ENCODE measurements at regions not wholly inside any gene's neighbourhood (a gene's known extent, or its start where the extent isn't known, plus 50 kb on each side); places are given as distances from the start of the nearest gene placed in this dataset.

DNA sequence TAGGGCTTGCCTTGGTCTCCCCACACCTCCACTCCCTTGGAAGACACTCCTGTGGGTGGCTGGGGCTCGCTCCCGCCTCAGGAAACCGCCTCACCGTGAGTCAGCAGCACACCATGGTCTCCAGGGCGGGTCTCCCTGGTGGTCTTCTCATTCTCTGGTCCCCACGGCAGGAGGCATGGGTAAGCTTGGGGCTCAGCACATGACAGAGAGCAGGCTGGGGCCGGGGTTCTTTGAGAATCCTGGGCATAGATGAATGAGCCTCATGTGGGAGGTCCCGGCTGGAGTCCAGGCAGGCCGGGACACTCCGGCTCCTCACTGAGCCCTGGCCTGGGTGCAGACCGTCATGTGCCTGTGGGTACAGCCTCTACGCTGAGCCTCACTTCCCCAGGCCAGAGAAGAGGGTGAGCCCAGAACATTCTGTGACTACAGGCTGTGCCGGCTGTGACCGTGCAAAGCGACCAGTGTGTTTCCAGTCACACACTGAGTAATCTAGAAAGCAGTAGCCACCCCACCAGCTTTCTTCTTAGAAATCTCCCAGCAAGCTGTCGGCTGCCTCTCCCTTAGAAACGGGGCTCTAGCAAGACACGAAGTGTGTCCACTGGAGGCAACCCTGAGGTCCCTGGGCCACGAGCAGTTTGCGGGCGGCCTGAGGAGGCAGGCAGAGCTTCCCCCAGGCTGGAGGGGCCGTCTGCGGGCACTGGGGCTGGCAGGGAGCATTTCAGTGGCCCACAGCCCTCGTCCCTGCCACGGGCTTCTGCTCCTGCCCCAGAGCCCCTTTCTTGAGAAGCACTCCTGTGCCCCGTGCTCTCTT, 93.1 kb downstream of the RHOB start:
- 87% methylated on average over 26 of the region's 26 CpGs for WGBS
- DNase-seq (ENCODE audit: extremely low spot score) = no peak
- H3K27ac ChIP-seq (ENCODE audit: low read depth) = no peak overlapping the region
- H3K36me3 ChIP-seq (ENCODE audit: insufficient read depth) = no peaks in the 10 kb centered on the region
- H3K4me1 ChIP-seq (ENCODE audit: insufficient read depth) = no peaks in the 10 kb centered on the region
- H3K4me3 ChIP-seq (ENCODE audit: low read depth, low read length) = no peak overlapping the region

DNA sequence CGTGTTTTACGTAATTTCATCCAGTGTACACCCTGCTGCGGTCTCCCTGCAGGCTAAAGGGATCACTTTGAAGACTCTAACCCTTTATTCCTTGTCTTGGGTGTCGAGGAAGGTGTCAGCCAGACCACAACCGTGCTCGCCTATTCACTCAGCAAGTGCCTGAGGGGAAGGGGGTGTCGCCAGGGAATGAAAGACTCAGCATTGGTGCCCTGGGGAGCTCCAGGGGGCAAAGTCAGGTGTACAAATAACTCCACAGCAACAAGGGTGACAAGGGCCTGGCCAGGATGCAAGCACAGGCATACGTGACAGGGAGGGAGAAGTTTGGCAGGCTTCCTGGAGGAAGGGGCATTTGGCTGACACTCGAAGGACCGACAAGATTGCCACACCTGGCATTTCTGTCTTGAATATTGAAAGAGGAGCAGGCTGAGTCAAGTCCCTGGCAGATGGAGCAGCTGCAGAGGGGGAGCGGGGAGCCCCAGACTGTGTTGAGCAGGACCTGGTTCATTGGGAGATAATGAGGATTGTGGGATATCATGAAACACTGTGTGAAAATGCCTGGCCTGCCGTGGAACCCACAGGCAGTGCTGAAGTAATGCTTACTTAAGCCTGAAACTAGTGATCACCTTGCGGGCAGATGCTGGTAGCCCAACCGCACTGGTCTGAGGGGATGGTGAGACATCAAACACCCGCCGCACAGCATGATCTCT, 93.9 kb downstream of the RHOB start:
- H3K36me3 ChIP-seq (ENCODE audit: insufficient read depth) = no peaks in the 10 kb centered on the region
- H3K27ac ChIP-seq (ENCODE audit: low read depth) = no peak overlapping the region
- 95% methylated on average over 16 of the region's 16 CpGs for WGBS
- H3K4me3 ChIP-seq (ENCODE audit: low read depth, low read length) = no peak overlapping the region
- H3K4me1 ChIP-seq (ENCODE audit: insufficient read depth) = no peaks in the 10 kb centered on the region
- no peak for DNase-seq (ENCODE audit: extremely low spot score)

DNA sequence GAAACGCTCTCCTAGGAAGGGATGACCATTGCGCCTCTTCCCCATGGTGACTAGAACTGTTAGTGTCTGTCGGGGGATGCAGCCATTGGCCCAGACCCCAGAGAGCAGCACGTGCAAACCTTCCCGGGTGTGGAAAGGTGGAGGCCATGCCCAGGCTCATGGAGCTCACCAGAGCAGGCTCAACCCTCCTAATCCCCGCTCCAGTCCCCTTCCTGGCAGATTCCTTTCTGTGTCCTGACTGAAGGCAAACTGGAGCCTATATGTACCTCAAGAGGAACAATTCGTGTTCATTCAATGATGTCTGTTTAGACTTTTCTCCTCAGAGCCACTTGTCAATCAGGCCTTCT, 94.4 kb downstream of the RHOB start:
- H3K27ac ChIP-seq (ENCODE audit: low read depth) = no peak overlapping the region
- no peak overlapping the region for H3K4me3 ChIP-seq (ENCODE audit: low read depth, low read length)
- WGBS = 93% methylated on average over 7 of the region's 7 CpGs
- no peaks in the 10 kb centered on the region for H3K36me3 ChIP-seq (ENCODE audit: insufficient read depth)
- H3K4me1 ChIP-seq (ENCODE audit: insufficient read depth) = no peaks in the 10 kb centered on the region
- no peak for DNase-seq (ENCODE audit: extremely low spot score)

DNA sequence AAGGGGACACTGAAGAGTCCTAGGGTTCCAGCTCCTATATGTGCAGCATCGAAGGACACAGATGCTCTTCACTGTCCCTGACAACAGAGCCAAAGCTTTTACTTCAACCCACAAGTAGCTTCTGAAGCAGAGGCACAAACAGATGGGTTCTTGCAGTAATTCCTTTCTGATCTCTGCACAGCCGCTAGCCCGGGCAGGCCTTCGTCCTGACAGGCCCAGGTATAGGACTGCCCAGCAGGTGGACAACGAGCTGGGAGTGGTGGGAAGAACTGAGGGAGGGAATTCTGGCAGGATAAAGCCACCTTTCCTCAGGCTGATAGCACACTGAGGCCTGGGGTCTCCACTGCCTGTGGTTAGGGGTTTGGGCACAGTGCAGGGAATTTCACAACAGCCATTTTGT, 94.8 kb downstream of the RHOB start:
- no peak overlapping the region for H3K4me3 ChIP-seq (ENCODE audit: low read depth, low read length)
- WGBS = 92% methylated on average over 5 of the region's 5 CpGs
- H3K36me3 ChIP-seq (ENCODE audit: insufficient read depth) = no peaks in the 10 kb centered on the region
- H3K4me1 ChIP-seq (ENCODE audit: insufficient read depth) = no peaks in the 10 kb centered on the region
- H3K27ac ChIP-seq (ENCODE audit: low read depth) = no peak overlapping the region
- no peak for DNase-seq (ENCODE audit: extremely low spot score)

DNA sequence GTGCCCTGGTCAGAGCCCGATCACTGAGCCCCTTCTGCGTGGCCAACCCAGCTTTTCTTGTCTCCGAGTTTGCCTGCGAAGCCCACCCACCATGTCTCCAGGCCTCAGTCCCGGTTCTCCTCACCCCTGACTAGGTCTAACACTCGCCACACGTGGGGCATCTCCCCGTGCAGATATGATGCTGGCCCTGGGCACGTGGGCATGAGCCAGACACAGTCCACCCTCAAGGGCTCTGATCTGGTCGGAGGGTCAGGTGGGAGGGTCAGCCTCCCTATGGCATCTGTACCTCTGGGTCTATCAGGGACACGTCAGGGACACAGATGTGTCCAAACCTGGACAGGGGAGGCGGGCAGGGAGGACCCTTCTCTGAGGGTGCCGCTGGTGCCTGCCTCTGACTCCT, 95.4 kb downstream of the RHOB start:
- H3K27ac ChIP-seq (ENCODE audit: low read depth) = no peak overlapping the region
- 92% methylated on average over 13 of the region's 13 CpGs for WGBS
- no peaks in the 10 kb centered on the region for H3K36me3 ChIP-seq (ENCODE audit: insufficient read depth)
- no peak for DNase-seq (ENCODE audit: extremely low spot score)
- H3K4me1 ChIP-seq (ENCODE audit: insufficient read depth) = no peaks in the 10 kb centered on the region
- H3K4me3 ChIP-seq (ENCODE audit: low read depth, low read length) = no peak overlapping the region

DNA sequence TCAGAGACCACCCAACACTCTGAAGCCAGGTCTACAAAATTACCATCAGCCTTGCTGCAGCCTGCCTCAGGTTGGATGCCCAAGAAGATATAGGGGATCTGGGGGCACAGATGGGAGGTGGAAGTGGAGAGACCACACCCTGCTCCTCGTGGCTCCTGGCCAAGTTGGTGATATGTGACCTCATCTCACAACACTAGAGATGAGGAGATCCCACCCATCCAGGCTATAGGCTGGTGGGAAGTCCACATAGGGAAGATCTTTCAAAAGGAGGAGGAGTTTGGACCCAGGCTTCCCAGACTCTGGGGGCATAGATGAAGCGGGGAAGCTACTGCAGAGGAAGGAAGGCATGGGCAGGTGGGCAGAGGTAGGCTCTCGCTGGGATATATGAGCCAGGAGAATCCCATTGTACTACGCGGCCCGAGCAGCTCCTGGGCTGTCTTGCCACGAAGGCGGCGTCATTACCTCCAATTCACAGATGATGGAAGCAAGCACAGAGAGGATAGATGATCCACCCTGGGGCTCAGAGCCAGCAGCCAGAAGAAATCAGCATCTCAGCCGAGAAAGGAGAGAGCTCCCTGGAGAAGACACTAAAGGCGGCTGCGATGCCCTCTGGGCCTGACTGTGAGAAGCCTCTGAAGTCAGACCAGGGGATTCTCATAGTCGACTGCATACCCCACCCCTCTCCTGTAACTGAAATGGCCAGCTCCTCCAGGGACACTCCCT, 96.0 kb downstream of the RHOB start:
- no peak overlapping the region for H3K4me3 ChIP-seq (ENCODE audit: low read depth, low read length)
- DNase-seq (ENCODE audit: extremely low spot score) = no peak
- no peaks in the 10 kb centered on the region for H3K4me1 ChIP-seq (ENCODE audit: insufficient read depth)
- H3K27ac ChIP-seq (ENCODE audit: low read depth) = no peak overlapping the region
- 50% methylated on average over 13 of the region's 13 CpGs for WGBS
- no peaks in the 10 kb centered on the region for H3K36me3 ChIP-seq (ENCODE audit: insufficient read depth)

DNA sequence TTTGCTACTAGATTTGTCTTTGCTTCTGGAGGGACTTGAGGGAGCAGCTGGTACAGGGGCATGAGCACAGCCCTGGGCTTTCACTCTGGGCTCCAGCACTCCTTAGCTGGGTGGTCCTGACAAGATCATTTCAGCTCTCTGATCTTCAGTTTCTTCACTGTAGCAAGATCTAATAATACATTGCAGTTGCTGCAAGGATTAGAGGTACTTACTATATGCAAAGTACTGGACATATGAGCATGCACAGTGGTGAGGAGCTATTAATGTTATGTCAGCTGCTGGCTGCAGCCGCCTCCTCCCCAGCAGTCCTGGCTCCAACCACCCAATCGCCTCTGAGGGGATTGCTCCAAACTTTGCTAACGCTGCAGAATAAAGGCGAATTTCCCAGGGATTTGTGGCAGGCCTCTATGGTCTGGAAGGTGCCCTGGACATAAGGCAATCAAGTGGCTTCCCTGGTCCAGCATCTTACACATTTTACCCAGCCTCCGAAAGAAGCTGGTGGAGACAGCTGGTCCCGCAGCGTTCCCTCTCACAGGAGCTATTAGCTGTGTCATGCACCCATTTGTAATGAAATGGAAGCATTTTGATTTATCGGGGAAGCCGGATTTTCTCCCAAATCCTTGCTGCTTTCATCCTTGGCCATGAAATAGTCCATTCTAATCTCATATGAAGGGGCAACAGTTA, 96.7 kb downstream of the RHOB start:
- no peak for DNase-seq (ENCODE audit: extremely low spot score)

DNA sequence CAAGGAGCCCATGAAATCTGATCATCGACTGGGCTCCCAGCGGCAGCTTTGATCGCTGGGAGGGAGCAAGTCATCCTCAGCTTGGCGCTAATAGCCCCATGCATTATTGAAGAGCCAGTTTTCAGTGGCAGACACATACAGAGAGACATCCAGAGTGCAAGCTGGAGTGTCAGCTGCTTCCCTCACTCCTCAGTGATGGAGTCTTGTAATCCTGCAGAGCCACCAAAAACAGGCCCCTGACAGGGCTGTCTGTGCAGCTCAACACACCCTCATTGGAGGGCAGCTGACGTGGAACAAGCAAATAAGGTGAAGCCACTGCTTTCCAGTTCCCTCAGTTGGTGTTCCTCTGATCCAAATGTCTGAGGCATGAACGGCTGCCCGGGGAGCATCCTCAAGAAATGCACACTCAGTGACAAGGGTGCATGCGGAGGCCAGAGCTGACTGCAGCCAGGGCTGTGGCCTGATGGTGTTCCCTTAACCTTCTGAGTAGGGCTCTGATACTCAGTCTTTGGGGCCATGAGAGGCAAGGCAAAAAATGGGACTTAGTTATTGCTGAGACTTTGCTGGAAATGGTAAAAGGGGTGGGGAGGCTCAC, 97.4 kb downstream of the RHOB start:
- Histone ChIP-seq H3K4me3 (ENCODE audit: low read depth, low read length) (no peak overlapping the region), H3K36me3 (ENCODE audit: insufficient read depth) (no peaks in the 10 kb centered on the region), H3K4me1 (ENCODE audit: insufficient read depth) (no peaks in the 10 kb centered on the region), H3K27ac (ENCODE audit: low read depth) (no peak overlapping the region)
- 69% methylated on average over 8 of the region's 8 CpGs for WGBS
- DNase-seq (ENCODE audit: extremely low spot score) = no peak

More for the DNA sequence above, 96.7 kb downstream of the RHOB start:
- Histone ChIP-seq H3K36me3 (ENCODE audit: insufficient read depth) (no peaks in the 10 kb centered on the region), H3K4me3 (ENCODE audit: low read depth, low read length) (no peak overlapping the region), H3K4me1 (ENCODE audit: insufficient read depth) (no peaks in the 10 kb centered on the region), H3K27ac (ENCODE audit: low read depth) (no peak overlapping the region)
- WGBS = 35% methylated on average over 9 of the region's 9 CpGs

DNA sequence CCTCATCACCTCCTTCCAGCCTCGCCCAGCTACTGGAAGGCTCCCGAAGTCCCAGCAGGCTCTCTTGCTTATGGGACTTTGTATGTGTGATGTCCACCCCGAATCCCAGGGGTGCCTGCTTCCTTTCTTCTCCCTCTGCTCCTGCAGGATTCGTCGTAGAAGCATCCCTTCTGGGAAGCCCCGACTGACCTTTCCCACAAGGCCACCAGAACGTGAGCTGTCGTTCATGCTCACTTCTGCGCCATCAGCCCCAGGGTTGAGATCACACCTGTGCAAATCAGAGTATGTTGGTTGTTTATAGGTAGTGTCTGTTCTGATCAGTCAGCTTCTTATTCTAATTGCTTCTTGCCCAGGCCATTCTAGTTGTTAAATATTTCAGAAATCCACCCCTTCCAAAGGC, 101.8 kb downstream of the HS1BP3 start:
- Histone ChIP-seq H3K36me3 (ENCODE audit: insufficient read depth) (no peaks in the 10 kb centered on the region), H3K4me3 (ENCODE audit: low read depth, low read length) (no peak overlapping the region), H3K27ac (ENCODE audit: low read depth) (no peak overlapping the region), H3K4me1 (ENCODE audit: insufficient read depth) (no peaks in the 10 kb centered on the region)
- DNase-seq (ENCODE audit: extremely low spot score) = no peak
- 91% methylated on average over 9 of the region's 9 CpGs for WGBS

DNA sequence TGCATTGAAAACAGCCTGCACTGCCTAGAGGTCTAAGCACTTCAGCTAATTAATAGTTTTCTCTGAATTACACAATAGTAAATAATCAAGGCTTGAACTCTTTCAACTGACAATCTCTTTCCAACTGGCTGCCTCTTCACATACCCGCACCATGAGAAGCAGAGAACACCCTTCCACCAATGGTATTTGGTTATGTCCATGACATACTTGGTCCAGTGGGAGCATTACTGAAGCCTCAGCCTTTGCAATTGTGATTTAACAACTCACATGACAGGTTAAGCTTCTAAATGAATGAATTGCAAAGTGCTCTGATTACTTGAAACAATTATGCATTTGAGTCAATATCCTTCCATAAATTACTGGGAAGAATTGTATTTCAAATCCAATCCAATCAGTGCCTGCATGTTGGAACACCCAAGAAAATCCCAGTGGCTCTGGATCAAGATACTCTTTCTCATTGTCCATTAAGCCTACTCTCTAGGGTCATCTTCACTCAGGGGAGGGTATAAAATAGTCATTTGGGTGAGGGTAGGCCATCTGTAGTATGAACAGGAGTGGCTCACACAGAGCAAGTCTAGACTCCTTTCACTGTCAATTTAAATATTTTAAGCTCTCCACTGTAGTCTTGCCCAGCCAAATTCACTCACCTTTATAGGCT, 101.1 kb downstream of the HS1BP3 start:
- Histone ChIP-seq H3K4me3 (ENCODE audit: low read depth, low read length) (no peak overlapping the region), H3K36me3 (ENCODE audit: insufficient read depth) (no peaks in the 10 kb centered on the region), H3K4me1 (ENCODE audit: insufficient read depth) (no peaks in the 10 kb centered on the region), H3K27ac (ENCODE audit: low read depth) (no peak overlapping the region)
- WGBS = 92% methylated on average over 1 of the region's 1 CpG
- DNase-seq (ENCODE audit: extremely low spot score) = no peak

DNA sequence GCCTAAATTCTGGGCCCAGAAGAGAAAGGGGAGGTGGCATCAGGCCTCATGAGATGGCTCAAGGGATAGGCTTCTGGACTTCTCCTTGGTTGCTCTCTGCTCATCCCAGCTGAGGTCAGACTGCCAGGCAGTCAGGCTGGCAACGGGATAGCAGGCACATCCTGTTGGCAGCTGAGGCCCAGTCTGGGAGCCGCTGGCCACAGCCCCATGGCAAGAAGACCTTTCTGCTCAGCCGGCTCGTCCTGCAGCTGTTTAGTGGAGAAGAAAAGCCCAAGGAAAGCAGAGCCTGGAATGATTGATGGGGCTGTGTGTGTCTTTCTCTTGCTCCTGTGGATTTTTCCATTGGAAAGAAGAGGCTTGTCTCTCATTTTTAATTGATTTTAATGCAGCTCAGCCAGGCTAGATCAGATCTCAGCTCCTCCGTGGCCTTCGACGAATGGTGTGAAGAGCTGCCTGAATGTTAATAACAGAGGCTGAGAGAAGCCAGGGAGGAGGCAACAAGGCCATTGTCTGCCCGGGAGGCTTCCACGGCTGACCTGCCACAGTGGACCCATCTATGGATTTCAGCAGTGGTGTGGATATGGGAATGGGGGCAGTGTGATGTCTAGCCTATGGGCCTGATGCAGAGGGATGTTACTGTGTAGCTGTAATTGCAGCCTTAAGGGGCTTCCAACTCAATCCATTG, 99.5 kb downstream of the HS1BP3 start:
- no peak for DNase-seq (ENCODE audit: extremely low spot score)
- Histone ChIP-seq H3K4me1 (ENCODE audit: insufficient read depth) (no peaks in the 10 kb centered on the region), H3K36me3 (ENCODE audit: insufficient read depth) (no peaks in the 10 kb centered on the region), H3K4me3 (ENCODE audit: low read depth, low read length) (no peak overlapping the region), H3K27ac (ENCODE audit: low read depth) (no peak overlapping the region)
- WGBS = 79% methylated on average over 9 of the region's 9 CpGs

DNA sequence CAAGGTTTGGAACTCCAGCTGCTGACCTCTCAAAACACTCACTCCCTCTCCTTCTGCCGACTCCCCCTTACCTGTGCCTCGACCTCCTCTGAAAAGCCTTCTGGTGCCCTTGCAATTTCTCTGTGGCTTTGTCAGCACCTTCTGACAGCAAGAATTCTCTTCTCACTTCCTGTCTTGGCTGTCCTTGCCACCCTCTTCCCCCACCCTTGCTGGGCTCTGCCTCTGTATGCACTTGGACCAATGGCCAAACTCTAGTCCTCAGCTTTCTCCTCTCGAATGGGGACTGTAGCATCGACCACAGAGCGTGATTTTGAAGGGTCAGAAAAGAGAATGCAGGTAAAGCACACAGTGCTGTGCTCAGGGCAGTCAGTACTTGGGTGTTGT, 99.0 kb downstream of the HS1BP3 start:
- no peak for DNase-seq (ENCODE audit: extremely low spot score)
- no peaks in the 10 kb centered on the region for H3K36me3 ChIP-seq (ENCODE audit: insufficient read depth)
- H3K27ac ChIP-seq (ENCODE audit: low read depth) = no peak overlapping the region
- H3K4me3 ChIP-seq (ENCODE audit: low read depth, low read length) = no peak overlapping the region
- 88% methylated on average over 5 of the region's 5 CpGs for WGBS
- no peaks in the 10 kb centered on the region for H3K4me1 ChIP-seq (ENCODE audit: insufficient read depth)
